Retinal pigment epithelial cell (primary cell): ENCODE measurements at regions not wholly inside any gene's neighbourhood (a gene's known extent, or its start where the extent isn't known, plus 50 kb on each side); places are given as distances from the start of the nearest gene placed in this dataset.
"Not testable (repeated sequence)": the region's sequence is repeated elsewhere in the genome, so short reads cannot be mapped to it uniquely, and the experiment has no call there.

Experiments
- DNase-seq: peaks from one replicate; pipeline ENCODE4 v3.0.0-alpha.2; 2010; ENCODE audit warnings: low read depth
- H3K4me3 ChIP-seq: 2 replicates; pipeline ENCODE4 v1.5.1; 2011; ENCODE audit warnings: mild to moderate bottlenecking, low read length, control low read depth, moderate library complexity
- TF ChIP-seq, protein P1 (sequence below): conservative IDR thresholded peaks from 2 replicates; pipeline ENCODE4 v1.5.1; 2011; ENCODE audit warnings: low read depth, low read length, control low read depth, inconsistent platforms

DNA sequence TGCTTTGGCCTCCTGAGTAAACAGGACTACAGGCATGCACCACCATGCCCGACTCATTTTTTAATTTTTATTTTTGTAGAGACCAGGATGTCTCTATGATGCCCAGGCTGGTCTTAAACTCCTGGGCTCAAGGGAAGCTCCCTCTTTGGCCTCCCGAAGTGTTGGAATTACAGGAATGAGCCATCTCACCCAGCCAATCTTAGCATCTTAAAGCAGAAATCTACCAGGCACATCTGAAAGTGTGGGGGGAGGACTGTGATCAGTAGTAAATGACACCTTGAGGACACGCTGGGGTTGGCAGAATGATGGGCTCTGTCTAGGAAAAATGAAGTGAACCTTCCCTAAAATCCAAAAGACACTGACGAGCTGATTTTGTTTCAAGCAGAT, 149.2 kb downstream of the SPATA18 start:
- TF ChIP-seq, protein P1, sequence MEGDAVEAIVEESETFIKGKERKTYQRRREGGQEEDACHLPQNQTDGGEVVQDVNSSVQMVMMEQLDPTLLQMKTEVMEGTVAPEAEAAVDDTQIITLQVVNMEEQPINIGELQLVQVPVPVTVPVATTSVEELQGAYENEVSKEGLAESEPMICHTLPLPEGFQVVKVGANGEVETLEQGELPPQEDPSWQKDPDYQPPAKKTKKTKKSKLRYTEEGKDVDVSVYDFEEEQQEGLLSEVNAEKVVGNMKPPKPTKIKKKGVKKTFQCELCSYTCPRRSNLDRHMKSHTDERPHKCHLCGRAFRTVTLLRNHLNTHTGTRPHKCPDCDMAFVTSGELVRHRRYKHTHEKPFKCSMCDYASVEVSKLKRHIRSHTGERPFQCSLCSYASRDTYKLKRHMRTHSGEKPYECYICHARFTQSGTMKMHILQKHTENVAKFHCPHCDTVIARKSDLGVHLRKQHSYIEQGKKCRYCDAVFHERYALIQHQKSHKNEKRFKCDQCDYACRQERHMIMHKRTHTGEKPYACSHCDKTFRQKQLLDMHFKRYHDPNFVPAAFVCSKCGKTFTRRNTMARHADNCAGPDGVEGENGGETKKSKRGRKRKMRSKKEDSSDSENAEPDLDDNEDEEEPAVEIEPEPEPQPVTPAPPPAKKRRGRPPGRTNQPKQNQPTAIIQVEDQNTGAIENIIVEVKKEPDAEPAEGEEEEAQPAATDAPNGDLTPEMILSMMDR = no peak
- no peak for DNase-seq
- H3K4me3 ChIP-seq = no peak overlapping the region

DNA sequence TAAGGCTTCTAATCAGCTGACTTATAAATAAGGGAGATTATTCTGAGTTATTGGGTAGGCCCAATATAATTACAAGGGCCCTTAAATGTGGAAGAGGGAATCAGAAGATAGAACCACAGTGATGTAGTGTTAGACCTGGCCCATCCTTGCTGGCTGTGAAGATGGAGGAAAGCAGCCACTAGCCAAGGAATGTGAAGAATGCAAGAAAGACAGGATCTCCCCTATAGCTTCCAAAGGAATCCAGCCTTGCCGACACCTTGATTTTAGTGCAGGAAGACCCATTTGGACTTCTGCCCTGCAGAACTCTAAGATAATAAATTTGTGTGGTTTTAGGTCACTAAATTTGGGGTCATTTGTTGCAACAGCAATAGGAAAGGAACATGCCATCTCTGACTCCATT, 150.6 kb downstream of the SPATA18 start:
- TF ChIP-seq, protein P1 = no peak
- DNase-seq = no peak
- H3K4me3 ChIP-seq = no peak overlapping the region

DNA sequence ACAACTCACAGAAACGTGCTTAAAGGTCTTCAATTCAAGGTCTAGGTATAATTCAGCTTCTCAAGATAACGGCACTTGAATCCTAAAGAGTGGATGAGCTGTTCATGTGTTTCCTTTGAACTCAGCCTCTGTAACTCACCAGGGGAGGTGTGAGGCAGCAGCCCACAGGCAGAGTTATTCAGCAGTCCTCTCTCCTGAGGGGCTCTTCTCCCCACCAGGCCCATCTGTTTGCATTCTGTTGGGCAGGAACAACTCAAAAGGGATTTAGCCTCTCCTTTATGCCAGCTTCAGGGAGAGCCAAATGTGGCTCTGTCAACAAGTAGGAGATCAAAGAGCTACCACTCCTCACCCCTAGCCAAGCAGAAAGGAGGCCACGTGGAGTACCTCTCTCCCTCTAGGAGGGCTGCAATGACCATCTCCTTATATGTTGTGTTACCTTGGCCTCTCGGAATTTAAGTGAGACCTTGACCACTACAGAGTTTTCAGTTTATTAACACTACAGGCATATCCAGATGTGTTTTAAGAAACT, 151.2 kb downstream of the SPATA18 start:
- DNase-seq = no peak
- H3K4me3 ChIP-seq = no peak overlapping the region
- TF ChIP-seq, protein P1 = no peak

DNA sequence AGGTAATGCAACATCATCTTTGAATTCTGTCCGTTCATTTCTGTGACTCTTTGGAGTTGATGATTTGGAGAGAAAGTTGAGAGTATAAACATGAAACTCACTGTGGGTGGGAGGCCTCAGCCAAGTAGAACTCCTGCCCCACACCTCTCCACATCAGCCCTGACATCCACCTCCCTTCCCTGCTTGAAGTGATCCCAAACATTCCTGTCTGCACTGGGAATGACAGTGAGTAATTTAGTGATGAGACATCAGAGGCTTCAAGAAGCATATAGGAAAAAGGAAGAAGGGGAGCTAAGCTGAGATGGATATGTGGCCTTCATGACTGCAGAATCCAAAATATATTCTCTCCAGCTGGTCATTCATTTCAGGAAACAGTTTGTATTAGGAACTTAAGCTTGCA, 151.8 kb downstream of the SPATA18 start:
- no peak overlapping the region for H3K4me3 ChIP-seq
- DNase-seq = no peak
- TF ChIP-seq, protein P1 = no peak

DNA sequence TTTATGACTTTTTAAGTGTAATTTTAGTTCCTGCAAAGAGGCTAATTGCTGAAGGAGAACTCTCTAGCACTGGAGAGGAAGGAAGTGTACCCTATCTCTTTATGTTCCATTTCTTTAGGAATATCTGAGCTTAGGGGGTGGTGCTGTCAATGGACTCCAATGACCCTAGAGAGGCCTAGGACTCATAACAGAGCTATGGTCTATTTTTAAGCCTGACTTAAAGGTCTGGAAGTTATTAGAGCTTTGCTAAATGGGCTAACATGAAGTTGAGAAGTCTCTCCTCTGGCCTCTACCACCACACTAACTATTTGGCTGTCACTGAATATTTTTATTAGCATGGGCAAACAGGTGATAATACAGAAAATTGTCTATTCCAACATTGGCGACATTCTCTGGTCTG, 152.2 kb downstream of the SPATA18 start:
- no peak for DNase-seq
- no peak overlapping the region for H3K4me3 ChIP-seq
- TF ChIP-seq, protein P1 = no peak

DNA sequence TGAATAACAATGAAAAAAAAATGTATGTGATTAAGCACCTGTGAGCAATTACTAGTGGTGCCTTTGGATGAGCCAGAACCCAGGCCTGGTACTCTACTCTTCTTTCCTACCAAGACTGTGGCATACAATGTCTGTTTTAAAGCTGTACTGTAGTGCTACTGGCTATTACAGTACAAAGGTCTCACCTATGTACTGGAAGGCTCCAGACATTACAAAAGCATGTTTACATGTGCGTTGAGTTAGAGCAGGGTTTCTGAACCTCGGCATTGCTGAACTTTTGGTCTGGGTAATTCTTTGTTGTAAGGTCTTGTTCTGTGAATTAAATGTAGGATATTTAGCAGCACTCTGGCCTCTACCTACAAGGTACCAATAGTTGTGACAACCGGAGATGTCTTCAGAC, 153.8 kb downstream of the SPATA18 start:
- no peak for DNase-seq
- TF ChIP-seq, protein P1 = no peak
- H3K4me3 ChIP-seq = no peak overlapping the region

DNA sequence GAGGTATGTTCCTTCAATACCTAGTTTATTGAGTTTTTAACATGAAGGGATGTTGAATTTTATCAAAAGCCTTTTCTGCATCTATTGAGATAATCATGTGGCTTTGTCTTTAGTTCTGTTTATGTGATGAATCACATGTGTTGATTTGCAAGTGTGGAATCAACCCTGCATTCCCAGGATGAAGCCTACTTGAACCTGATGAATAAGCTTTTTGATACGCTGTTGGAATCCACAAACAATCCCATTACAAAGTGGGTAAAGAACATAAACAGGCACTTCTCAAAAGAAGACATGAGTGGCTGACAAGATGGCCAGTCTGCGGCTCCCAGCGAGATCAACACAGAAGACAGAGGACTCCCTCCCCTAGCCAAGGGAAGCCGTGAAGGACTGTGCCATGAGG, 156.0 kb downstream of the SPATA18 start:
- not testable (repeated sequence) for H3K4me3 ChIP-seq, DNase-seq

DNA sequence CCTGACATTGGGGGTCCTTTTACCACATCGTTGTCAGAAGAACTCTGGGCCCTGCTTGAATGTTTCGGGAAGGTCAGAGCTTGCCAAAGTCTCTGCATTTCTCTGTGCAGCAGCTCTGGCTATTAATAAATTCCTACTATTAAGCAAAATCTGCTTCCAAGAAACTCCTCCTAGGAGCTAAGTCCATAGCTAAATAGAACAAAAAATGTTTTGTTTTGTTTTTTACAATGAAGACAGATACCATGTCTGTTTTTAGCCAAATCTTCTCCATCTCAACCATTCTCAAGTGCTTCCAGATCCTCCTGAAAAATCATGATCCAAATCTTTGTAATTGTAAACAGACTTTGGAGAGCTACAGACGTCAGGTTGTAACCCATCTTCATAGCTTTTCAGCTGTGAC, 161.6 kb downstream of the SPATA18 start:
- no peak for DNase-seq
- TF ChIP-seq, protein P1 = no peak
- no peak overlapping the region for H3K4me3 ChIP-seq
